Omental fat pad (tissue), 3 donors: ENCODE measurements at regions not wholly inside any gene's neighbourhood (a gene's known extent, or its start where the extent isn't known, plus 50 kb on each side); places are given as distances from the start of the nearest gene placed in this dataset.

ENCODE experiments used
- ATAC-seq: fragments of 150-250 bp; one replicate; pipeline ENCODE4 v1.9.1; 2016; ENCODE audit warnings: mild to moderate bottlenecking, moderate library complexity; ENCODE audit not compliant: low FRiP score
- DNase-seq: peaks from one replicate; pipeline ENCODE4 v3.0.0-alpha.2; 2019; ENCODE audit warnings: low spot score
- CTCF ChIP-seq, 3 donors: fragments of 450-650 bp; IDR thresholded peaks; one replicate each; pipeline ENCODE4 v1.5.1; 2016 to 2017; ENCODE audit warnings: antibody characterized with exemption in 3 of 3, mild to moderate bottlenecking in 3 of 3, moderate library complexity in 2 of 3

- ATAC-seq (no peak), DNase-seq (no peak)
- no peak for TF ChIP-seq CTCF (IDR thresholded peaks at IDR 0.05)
These were observed 311.8 kb upstream of the KCNN2 start for GRCh38 chr5:114050087-114050486.

GRCh38 chr5:114053372-114053771 lies 308.5 kb upstream of the KCNN2 start:
- no peak for ATAC-seq
- no peak for DNase-seq
- no peak for TF ChIP-seq CTCF (IDR thresholded peaks at IDR 0.05)

- no peak for TF ChIP-seq CTCF (IDR thresholded peaks at IDR 0.05)
- ATAC-seq: no peak
These were observed 307.3 kb upstream of the KCNN2 start for GRCh38 chr5:114054594-114054993.

GRCh38 chr5:114055318-114056184 lies 306.3 kb upstream of the KCNN2 start:
- TF ChIP-seq CTCF (IDR thresholded peaks at IDR 0.05): no peak
- ATAC-seq (peak; percentile 62), DNase-seq (no peak)

More at GRCh38 chr5:114054594-114054993, 307.3 kb upstream of the KCNN2 start:
- DNase-seq: no peak

GRCh38 chr5:114056185-114056538 lies 305.7 kb upstream of the KCNN2 start:
- ATAC-seq: no peak
- TF ChIP-seq CTCF (IDR thresholded peaks at IDR 0.05): no peak
- DNase-seq: no peak

GRCh38 chr5:114060866-114061265 lies 301.0 kb upstream of the KCNN2 start:
- TF ChIP-seq CTCF (IDR thresholded peaks at IDR 0.05): no peak
- ATAC-seq (no peak), DNase-seq (no peak)
